Testis (tissue), 2 donors: ENCODE measurements at regions not wholly inside any gene's neighbourhood (a gene's known extent, or its start where the extent isn't known, plus 50 kb on each side); places are given as distances from the start of the nearest gene placed in this dataset.

Experiments used
- DNase-seq: peaks from one replicate; pipeline ENCODE4 v3.0.0-alpha.2; 2019
- H3K27ac ChIP-seq, 2 donors: fragments of 200-600 bp; sonication (generic); one replicate each; pipeline ENCODE4 v1.5.1; 2019
- H3K27me3 ChIP-seq: fragments of 200-600 bp; sonication (generic); one replicate; pipeline ENCODE4 v1.5.1; 2019
- H3K36me3 ChIP-seq: fragments of 200-600 bp; sonication (generic); one replicate; pipeline ENCODE4 v1.5.1; 2017; ENCODE audit warnings: low read depth; ENCODE audit errors: missing control alignments
- H3K4me1 ChIP-seq: fragments of 200-600 bp; sonication (generic); one replicate; pipeline ENCODE4 v1.5.1; 2019
- H3K4me3 ChIP-seq, 2 donors: fragments of 200-600 bp; sonication (generic); one replicate each; pipeline ENCODE4 v1.5.1; 2017 to 2019
- H3K9me3 ChIP-seq: fragments of 200-600 bp; sonication (generic); one replicate; pipeline ENCODE4 v1.5.1; 2017
- POLR2A ChIP-seq: fragments of 450-650 bp; IDR thresholded peaks from one replicate; pipeline ENCODE4 v1.6.1; 2017; ENCODE audit warnings: antibody characterized with exemption, mild to moderate bottlenecking, moderate library complexity
- WGBS, 2 donors: methylation state at CpG; one replicate each; pipeline ENCODE4 v1.1.5; 2018; 5-methylcytosine and 5-hydroxymethylcytosine counted together
- intact Hi-C: fragments of 100-400 bp; cut with DNase I; formaldehyde crosslinking; loops from one replicate; pipeline ENCODE4 v1.15.1; 2023; ENCODE audit warnings: low total_unique reads
- TF ChIP-seq, protein P1 (sequence below), 3 experiments: fragments of 450-650 bp in 2 of 3; fragments of 200-600 bp in 1 of 3; sonication (generic) in 1 of 3; IDR thresholded peaks; one replicate each; pipeline ENCODE4 v1.5.1; 2016 to 2019; ENCODE audit warnings: antibody characterized with exemption in 3 of 3, mild to moderate bottlenecking in 2 of 3, moderate library complexity in 1 of 3

DNA sequence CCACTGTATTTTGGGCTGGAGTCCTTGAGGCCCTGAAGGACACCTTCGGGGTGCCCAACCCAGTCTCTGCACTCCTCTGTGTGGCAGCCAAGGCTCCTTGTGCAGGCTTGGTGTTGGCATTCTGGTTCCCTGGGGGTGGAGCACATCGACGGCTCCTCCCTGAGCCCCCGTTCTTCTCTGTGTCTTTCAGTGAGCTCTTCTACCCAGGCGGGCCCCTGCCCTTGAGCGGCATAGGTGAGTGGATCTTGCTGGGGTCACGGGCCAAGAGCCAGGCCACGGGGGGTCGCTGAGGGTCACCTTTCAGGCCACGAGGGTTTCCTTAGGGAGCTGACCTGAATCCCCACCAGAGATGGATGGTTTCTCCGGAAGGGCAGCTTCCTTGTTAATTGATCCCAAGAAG, 234.8 kb downstream of the SNRPN start:
- no peaks in the 10 kb centered on the region for H3K9me3 ChIP-seq
- 69 to 84% methylated on average over 11 of the region's 11 CpGs for WGBS, 2 donors
- H3K27ac ChIP-seq, result no peak overlapping the region
- intact Hi-C loops, result no loop called here
- TF ChIP-seq POLR2A, result no peak
- TF ChIP-seq, protein P1, sequence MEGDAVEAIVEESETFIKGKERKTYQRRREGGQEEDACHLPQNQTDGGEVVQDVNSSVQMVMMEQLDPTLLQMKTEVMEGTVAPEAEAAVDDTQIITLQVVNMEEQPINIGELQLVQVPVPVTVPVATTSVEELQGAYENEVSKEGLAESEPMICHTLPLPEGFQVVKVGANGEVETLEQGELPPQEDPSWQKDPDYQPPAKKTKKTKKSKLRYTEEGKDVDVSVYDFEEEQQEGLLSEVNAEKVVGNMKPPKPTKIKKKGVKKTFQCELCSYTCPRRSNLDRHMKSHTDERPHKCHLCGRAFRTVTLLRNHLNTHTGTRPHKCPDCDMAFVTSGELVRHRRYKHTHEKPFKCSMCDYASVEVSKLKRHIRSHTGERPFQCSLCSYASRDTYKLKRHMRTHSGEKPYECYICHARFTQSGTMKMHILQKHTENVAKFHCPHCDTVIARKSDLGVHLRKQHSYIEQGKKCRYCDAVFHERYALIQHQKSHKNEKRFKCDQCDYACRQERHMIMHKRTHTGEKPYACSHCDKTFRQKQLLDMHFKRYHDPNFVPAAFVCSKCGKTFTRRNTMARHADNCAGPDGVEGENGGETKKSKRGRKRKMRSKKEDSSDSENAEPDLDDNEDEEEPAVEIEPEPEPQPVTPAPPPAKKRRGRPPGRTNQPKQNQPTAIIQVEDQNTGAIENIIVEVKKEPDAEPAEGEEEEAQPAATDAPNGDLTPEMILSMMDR (IDR thresholded peaks at IDR 0.05), result no peak
- DNase-seq, result no peak
- H3K4me3 ChIP-seq, result no peak overlapping the region
- H3K4me1 ChIP-seq, result no peaks in the 10 kb centered on the region
- no peaks in the 10 kb centered on the region for H3K36me3 ChIP-seq
- no peaks in the 10 kb centered on the region for H3K27me3 ChIP-seq

DNA sequence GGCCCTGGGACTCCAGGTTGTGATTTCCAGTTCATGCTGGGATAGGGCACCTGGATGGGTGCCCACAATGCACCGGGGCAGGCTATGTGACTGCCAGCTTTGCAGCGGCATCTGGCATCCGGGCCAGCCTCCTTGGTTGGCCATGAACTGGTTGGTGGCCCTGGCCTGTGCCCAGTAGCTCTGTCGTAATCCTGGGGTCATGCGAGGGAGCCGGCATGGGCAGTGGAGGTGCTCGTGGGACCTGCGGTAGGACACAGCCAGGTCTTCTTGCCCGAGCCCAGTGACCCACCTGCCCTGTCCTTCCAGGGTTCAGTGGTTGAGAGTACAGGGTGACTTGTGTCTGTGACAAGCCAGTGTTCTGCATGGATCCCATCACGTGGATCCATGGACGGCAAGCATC, 237.9 kb downstream of the SNRPN start:
- WGBS, 2 donors, result 89 to 92% methylated on average over 2 to 10 of the region's 11 CpGs
- no peak overlapping the region for H3K4me3 ChIP-seq
- intact Hi-C loops, result loop anchor here (5.0 kb wide), 1 partner anchor 50 kb away; no protein-coding TSS in a partner anchor

DNA sequence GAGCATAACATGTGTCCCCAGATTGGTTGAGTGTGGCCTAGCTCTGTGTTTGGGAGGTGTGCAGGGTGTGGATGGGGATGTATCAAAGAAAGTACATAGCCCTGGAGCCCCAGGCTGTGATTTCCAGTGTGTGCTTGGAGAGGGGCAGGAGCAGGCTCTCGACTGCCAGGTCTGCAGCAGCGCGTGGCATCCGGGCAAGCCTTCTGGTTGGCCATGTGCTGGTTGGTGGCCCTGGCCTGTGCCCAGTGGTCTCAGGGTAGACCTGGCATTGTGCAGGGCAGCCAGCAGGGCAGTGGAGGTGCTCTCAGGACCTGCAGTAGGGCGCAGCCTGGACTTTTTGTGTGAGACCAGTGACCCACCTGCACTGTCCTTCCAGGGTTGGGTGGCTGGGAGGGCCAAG, 231.5 kb downstream of the UBE3A start:
- no peaks in the 10 kb centered on the region for H3K36me3 ChIP-seq
- H3K27me3 ChIP-seq, result no peaks in the 10 kb centered on the region
- no peak for DNase-seq
- WGBS, 2 donors, result 67 to 68% methylated on average over 5 of the region's 5 CpGs
- no peak overlapping the region for H3K27ac ChIP-seq
- no peak overlapping the region for H3K4me3 ChIP-seq
- TF ChIP-seq, protein P1 (IDR thresholded peaks at IDR 0.05), result no peak
- TF ChIP-seq POLR2A, result no peak
- no peaks in the 10 kb centered on the region for H3K9me3 ChIP-seq
- H3K4me1 ChIP-seq, result no peaks in the 10 kb centered on the region
- intact Hi-C loops, result no loop called here

More for the DNA sequence above, 237.9 kb downstream of the SNRPN start:
- H3K9me3 ChIP-seq, result no peaks in the 10 kb centered on the region
- no peaks in the 10 kb centered on the region for H3K36me3 ChIP-seq
- TF ChIP-seq POLR2A, result no peak
- TF ChIP-seq, protein P1 (IDR thresholded peaks at IDR 0.05), result no peak
- DNase-seq, result no peak
- H3K27ac ChIP-seq, result no peak overlapping the region
- no peaks in the 10 kb centered on the region for H3K27me3 ChIP-seq
- no peaks in the 10 kb centered on the region for H3K4me1 ChIP-seq

DNA sequence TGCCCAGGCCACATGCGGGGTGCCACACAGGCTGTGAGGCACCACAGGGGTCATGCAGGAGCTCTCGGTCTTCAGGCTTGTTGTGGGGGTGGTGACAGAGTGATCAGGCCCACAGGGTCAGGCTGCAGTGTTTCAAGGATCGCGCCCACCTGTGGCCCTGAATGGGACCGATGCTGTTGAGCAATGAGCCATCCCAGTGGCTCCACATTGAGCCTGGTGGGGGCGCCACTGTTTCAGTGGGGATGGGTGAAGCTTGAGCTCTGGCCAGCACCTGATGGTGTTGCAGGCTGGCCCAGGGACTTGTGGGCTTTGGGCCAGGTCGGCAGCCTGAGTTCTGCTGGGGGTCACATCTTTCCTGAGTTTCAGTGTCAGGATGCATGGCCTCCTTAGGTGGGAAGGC, 230.1 kb downstream of the UBE3A start:
- Histone ChIP-seq H3K4me3 (no peak overlapping the region), H3K4me1 (no peaks in the 10 kb centered on the region), H3K36me3 (no peaks in the 10 kb centered on the region), H3K9me3 (no peaks in the 10 kb centered on the region), H3K27me3 (no peaks in the 10 kb centered on the region), H3K27ac (no peak overlapping the region)
- WGBS, 2 donors, result 81% methylated on average over 7 of the region's 7 CpGs; no CpG with 5 or more reads in 1 of the 2 donors
- TF ChIP-seq, protein P1 (IDR thresholded peaks at IDR 0.05), result no peak
- intact Hi-C loops, result no loop called here
- DNase-seq, result no peak

DNA sequence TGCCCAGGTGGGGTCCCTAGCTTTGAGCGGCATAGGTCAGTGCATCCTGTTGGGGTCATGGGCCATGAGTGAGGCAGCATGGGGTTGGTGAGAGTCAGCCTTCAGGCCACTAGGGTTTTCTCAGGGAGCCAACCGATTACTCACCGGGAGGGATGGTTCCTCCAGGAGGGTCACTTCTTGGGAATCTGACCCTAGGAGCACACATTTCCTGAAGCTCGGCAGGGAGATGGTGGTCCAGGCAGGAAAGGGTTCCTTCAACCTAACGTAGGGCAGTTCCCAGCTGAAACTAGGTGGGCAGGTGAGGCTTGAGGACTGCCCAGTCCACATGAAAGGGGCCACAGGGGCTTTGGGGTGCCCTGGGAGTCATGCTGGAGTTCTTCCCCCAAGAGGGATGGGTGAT, 218.0 kb downstream of the UBE3A start:
- no peak for DNase-seq
- H3K4me1 ChIP-seq, result no peaks in the 10 kb centered on the region
- no peaks in the 10 kb centered on the region for H3K9me3 ChIP-seq
- no peaks in the 10 kb centered on the region for H3K36me3 ChIP-seq
- no peaks in the 10 kb centered on the region for H3K27me3 ChIP-seq
- WGBS, 2 donors, result 63 to 70% methylated on average over 2 to 5 of the region's 5 CpGs
- no peak for TF ChIP-seq POLR2A
- TF ChIP-seq, protein P1 (IDR thresholded peaks at IDR 0.05), result no peak
- intact Hi-C loops, result no loop called here
- H3K4me3 ChIP-seq, result no peak overlapping the region
- no peak overlapping the region for H3K27ac ChIP-seq
